ENCODE measurements at regions not wholly inside any gene's neighbourhood (a gene's known extent, or its start where the extent isn't known, plus 50 kb on each side); places are given as distances from the start of the nearest gene placed in this dataset.
"Not testable (repeated sequence)": the region's sequence is repeated elsewhere in the genome, so short reads cannot be mapped to it uniquely, and the experiment has no call there.

DNA sequence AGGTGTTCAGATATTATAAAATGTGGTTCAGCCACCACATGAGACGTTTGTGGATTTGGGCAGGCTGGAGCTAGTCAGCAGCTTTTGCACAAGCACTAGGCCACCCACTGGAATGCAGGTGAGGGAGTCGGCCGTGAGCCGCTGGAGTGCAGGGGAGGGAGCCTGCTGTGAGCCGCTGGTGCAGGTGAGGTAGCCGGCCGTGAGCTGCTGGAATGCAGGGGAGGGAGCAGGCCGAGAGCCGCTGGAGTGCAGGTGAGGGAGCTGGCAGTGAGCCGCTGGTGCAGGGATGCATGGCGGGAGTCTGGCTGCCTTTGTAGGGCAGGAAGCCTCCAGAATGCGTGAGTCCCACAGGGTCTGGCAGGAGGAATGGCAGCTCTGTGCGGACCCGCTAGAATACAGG is 1907.6 kb upstream of the DEFB115 start:
- Histone ChIP-seq H2BK15ac (ENCODE audit: low read depth, low read length) (no peak overlapping the region), H4K8ac (replicated peaks; ENCODE audit: insufficient read length, low read depth, low read length) (no peak overlapping the region), H2BK12ac (ENCODE audit: insufficient read length, low read depth, low read length) (no peak overlapping the region), H3K79me1 (ENCODE audit: insufficient read depth, low read depth, low read length, poor library complexity, severe bottlenecking) (no peaks in the 10 kb centered on the region), H3K27me3 (ENCODE audit: insufficient read depth, low read length) (no peaks in the 10 kb centered on the region), H3K4ac (ENCODE audit: low read depth, low read length) (no peak overlapping the region), H3K14ac (ENCODE audit: insufficient read depth, low read length) (no peak overlapping the region), H3K27ac (ENCODE audit: insufficient read length, low read depth, low read length) (no peak overlapping the region), H4K5ac (ENCODE audit: insufficient read length, low read depth, low read length) (no peak overlapping the region), H3K4me2 (ENCODE audit: insufficient read depth, insufficient read length, low read length) (no peak overlapping the region), H4K20me1 (ENCODE audit: control insufficient read depth, insufficient read depth, insufficient read length) (no peaks in the 10 kb centered on the region), H3K9me3 (ENCODE audit: control insufficient read depth, low read depth, low read length) (peaks cover 32% of the 10 kb centered on the region), H2BK20ac (ENCODE audit: low read depth, low read length, poor library complexity, severe bottlenecking) (no peak overlapping the region), H2AK5ac (ENCODE audit: insufficient read length, low read length) (no peak overlapping the region), H2BK5ac (ENCODE audit: insufficient read length, low read length) (no peak overlapping the region), H3K9ac (ENCODE audit: extremely low read depth, insufficient read length, low read length) (no peak overlapping the region), H2BK120ac (ENCODE audit: low read depth, low read length, poor library complexity, severe bottlenecking) (no peak overlapping the region), H3K23ac (ENCODE audit: insufficient read length, low read depth, low read length) (no peak overlapping the region), H3K4me1 (ENCODE audit: insufficient read depth, low read length) (no peaks in the 10 kb centered on the region), H2AFZ (ENCODE audit: low read length) (no peak overlapping the region), H3K23me2 (ENCODE audit: insufficient read length, low read depth, low read length, poor library complexity, severe bottlenecking) (no peaks in the 10 kb centered on the region), H3K18ac (ENCODE audit: insufficient read length, low read depth, low read length) (no peak overlapping the region), H3T11ph (ENCODE audit: low read length) (no peak overlapping the region), H3K56ac (ENCODE audit: insufficient read length, low read depth, low read length) (no peak overlapping the region), H3K79me2 (ENCODE audit: insufficient read depth, low read length) (no peaks in the 10 kb centered on the region), H4K91ac (ENCODE audit: insufficient read length, low read depth, low read length) (no peak overlapping the region)
- peaks cover 6% of the 10 kb centered on the region for H3K27me3 Mint-ChIP-seq (ENCODE audit: low read depth)
- TF ChIP-seq, protein P1, sequence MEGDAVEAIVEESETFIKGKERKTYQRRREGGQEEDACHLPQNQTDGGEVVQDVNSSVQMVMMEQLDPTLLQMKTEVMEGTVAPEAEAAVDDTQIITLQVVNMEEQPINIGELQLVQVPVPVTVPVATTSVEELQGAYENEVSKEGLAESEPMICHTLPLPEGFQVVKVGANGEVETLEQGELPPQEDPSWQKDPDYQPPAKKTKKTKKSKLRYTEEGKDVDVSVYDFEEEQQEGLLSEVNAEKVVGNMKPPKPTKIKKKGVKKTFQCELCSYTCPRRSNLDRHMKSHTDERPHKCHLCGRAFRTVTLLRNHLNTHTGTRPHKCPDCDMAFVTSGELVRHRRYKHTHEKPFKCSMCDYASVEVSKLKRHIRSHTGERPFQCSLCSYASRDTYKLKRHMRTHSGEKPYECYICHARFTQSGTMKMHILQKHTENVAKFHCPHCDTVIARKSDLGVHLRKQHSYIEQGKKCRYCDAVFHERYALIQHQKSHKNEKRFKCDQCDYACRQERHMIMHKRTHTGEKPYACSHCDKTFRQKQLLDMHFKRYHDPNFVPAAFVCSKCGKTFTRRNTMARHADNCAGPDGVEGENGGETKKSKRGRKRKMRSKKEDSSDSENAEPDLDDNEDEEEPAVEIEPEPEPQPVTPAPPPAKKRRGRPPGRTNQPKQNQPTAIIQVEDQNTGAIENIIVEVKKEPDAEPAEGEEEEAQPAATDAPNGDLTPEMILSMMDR (conservative IDR thresholded peaks at IDR 0.05), result no peak
- H3K36me3 Mint-ChIP-seq (ENCODE audit: insufficient read depth in 1 of 3, low read depth in 3 of 3), result peaks cover 2 to 11% (median 9%) of the 10 kb centered on the region in 3 experiments; a peak in 5 of 7 replicates
- H3K4me1 Mint-ChIP-seq, result no peaks in the 10 kb centered on the region
- no peak for DNase-seq
- no peak overlapping the region for H3K27ac Mint-ChIP-seq
- no peak overlapping the region for H3K4me3 Mint-ChIP-seq
- peaks cover 77 to 84% of the 10 kb centered on the region in 2 experiments for H3K9me3 Mint-ChIP-seq
- WGBS (ENCODE audit: extremely low coverage, insufficient read length, low lambda C conversion rate), result no CpG with 5 or more reads among the region's 14 CpGs

DNA sequence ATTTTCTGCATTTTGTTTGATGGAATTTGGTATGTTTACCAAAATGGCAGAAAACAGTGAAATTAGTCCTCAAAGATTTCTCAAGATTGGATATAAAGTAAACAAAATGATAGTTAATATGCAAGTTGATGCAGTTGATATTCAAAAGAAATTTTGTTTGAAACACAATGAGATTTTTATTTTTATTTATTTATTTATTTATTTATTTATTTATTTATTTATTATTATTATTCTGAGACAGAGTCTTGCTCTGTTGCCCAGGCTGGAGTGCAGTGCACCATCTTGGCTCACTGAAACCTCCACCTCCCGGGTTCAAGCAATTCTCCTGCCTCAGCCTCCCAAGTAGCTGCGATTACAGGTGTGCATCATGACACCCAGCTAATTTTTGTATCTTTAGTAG is 1881.5 kb upstream of the DEFB115 start:
- not testable (repeated sequence) for H3K27ac ChIP-seq (ENCODE audit: insufficient read length, low read depth, low read length); H3K14ac ChIP-seq (ENCODE audit: insufficient read depth, low read length); H3K79me2 ChIP-seq (ENCODE audit: insufficient read depth, low read length); H3K79me1 ChIP-seq (ENCODE audit: insufficient read depth, low read depth, low read length, poor library complexity, severe bottlenecking); H3K23me2 ChIP-seq (ENCODE audit: insufficient read length, low read depth, low read length, poor library complexity, severe bottlenecking); H3K4me3 Mint-ChIP-seq; H3K18ac ChIP-seq (ENCODE audit: insufficient read length, low read depth, low read length); H2BK120ac ChIP-seq (ENCODE audit: low read depth, low read length, poor library complexity, severe bottlenecking); H2AFZ ChIP-seq (ENCODE audit: low read length); DNase-seq; H4K8ac ChIP-seq (replicated peaks; ENCODE audit: insufficient read length, low read depth, low read length); H2AK5ac ChIP-seq (ENCODE audit: insufficient read length, low read length); H3K4ac ChIP-seq (ENCODE audit: low read depth, low read length); H4K20me1 ChIP-seq (ENCODE audit: control insufficient read depth, insufficient read depth, insufficient read length); H3K27me3 Mint-ChIP-seq (ENCODE audit: low read depth); H3K4me2 ChIP-seq (ENCODE audit: insufficient read depth, insufficient read length, low read length); H3K56ac ChIP-seq (ENCODE audit: insufficient read length, low read depth, low read length); H2BK12ac ChIP-seq (ENCODE audit: insufficient read length, low read depth, low read length); H3K27me3 ChIP-seq (ENCODE audit: insufficient read depth, low read length); H2BK15ac ChIP-seq (ENCODE audit: low read depth, low read length); H3T11ph ChIP-seq (ENCODE audit: low read length); H3K36me3 Mint-ChIP-seq (ENCODE audit: insufficient read depth in 1 of 3, low read depth in 3 of 3); H3K4me1 Mint-ChIP-seq; H3K9ac ChIP-seq (ENCODE audit: extremely low read depth, insufficient read length, low read length); H2BK5ac ChIP-seq (ENCODE audit: insufficient read length, low read length); H3K23ac ChIP-seq (ENCODE audit: insufficient read length, low read depth, low read length); H2BK20ac ChIP-seq (ENCODE audit: low read depth, low read length, poor library complexity, severe bottlenecking); H3K4me1 ChIP-seq (ENCODE audit: insufficient read depth, low read length); H3K27ac Mint-ChIP-seq; H4K5ac ChIP-seq (ENCODE audit: insufficient read length, low read depth, low read length); H4K91ac ChIP-seq (ENCODE audit: insufficient read length, low read depth, low read length)
- no CpG with 5 or more reads among the region's 2 CpGs for WGBS (ENCODE audit: extremely low coverage, insufficient read length, low lambda C conversion rate)
- H3K9me3 Mint-ChIP-seq, result peaks cover 78 to 79% of the 10 kb centered on the region in 2 experiments
- peaks cover 28% of the 10 kb centered on the region for H3K9me3 ChIP-seq (ENCODE audit: control insufficient read depth, low read depth, low read length)

Measured in H9 (cell line).